DOHH2 (cell line): ENCODE measurements at regions not wholly inside any gene's neighbourhood (a gene's known extent, or its start where the extent isn't known, plus 50 kb on each side); places are given as distances from the start of the nearest gene placed in this dataset.

Experiments used
- H3F3A ChIP-seq: fragments of 200-600 bp; sonication (generic), shearing (Covaris generic); 2 replicates; pipeline ENCODE4 v1.6.0; 2016; ENCODE audit warnings: antibody characterized with exemption, mild to moderate bottlenecking; ENCODE audit not compliant: control insufficient read depth, insufficient read depth
- H3K27ac ChIP-seq: fragments of 200-600 bp; sonication (generic); 2 replicates; pipeline ENCODE4 v1.5.1; 2014; ENCODE audit warnings: low read depth, mild to moderate bottlenecking, low read length, moderate library complexity
- H3K27me3 ChIP-seq: fragments of 200-600 bp; sonication (generic); 2 replicates; pipeline ENCODE4 v1.6.1; 2014; ENCODE audit warnings: mild to moderate bottlenecking, low read length, mixed read lengths; ENCODE audit not compliant: control insufficient read depth
- H3K36me3 ChIP-seq: fragments of 200-600 bp; sonication (generic); 2 replicates; pipeline ENCODE4 v1.6.1; 2014; ENCODE audit warnings: mild to moderate bottlenecking, low read length, moderate library complexity, mixed read lengths; ENCODE audit not compliant: control insufficient read depth
- H3K4me1 ChIP-seq: fragments of 200-600 bp; sonication (generic); 2 replicates; pipeline ENCODE4 v1.6.1; 2014; ENCODE audit warnings: mild to moderate bottlenecking, low read length, mixed read lengths; ENCODE audit not compliant: control insufficient read depth
- H3K4me2 ChIP-seq: fragments of 200-600 bp; sonication (generic); 2 replicates; pipeline ENCODE4 v1.6.0; 2014; ENCODE audit warnings: mild to moderate bottlenecking, low read length, moderate library complexity
- H3K4me3 ChIP-seq: fragments of 200-600 bp; sonication (generic); 2 replicates; pipeline ENCODE4 v1.5.1; 2014; ENCODE audit warnings: mild to moderate bottlenecking, low read length, mixed read lengths
- H3K79me2 ChIP-seq: fragments of 200-600 bp; sonication (generic); 2 replicates; pipeline ENCODE4 v1.6.1; 2014; ENCODE audit warnings: mild to moderate bottlenecking, low read length, mixed read lengths; ENCODE audit not compliant: control insufficient read depth
- H3K9me2 ChIP-seq: fragments of 200-600 bp; sonication (generic); replicated peaks from 2 replicates; pipeline ENCODE4 v1.6.1; 2014; ENCODE audit warnings: mild to moderate bottlenecking, low read length, mixed read lengths; ENCODE audit not compliant: control insufficient read depth
- H3K9me3 ChIP-seq: fragments of 200-600 bp; sonication (generic); 2 replicates; pipeline ENCODE4 v1.6.1; 2014; ENCODE audit warnings: antibody characterized with exemption, low read length, mixed read lengths; ENCODE audit not compliant: control insufficient read depth, insufficient read depth
- H4K20me1 ChIP-seq: fragments of 200-600 bp; sonication (generic); 2 replicates; pipeline ENCODE4 v1.6.0; 2014; ENCODE audit warnings: low read depth, mild to moderate bottlenecking, antibody characterized with exemption, low read length, moderate library complexity; ENCODE audit not compliant: control insufficient read depth, insufficient read depth
- CTCF ChIP-seq: fragments of 200-600 bp; sonication (generic); IDR thresholded peaks from one replicate; pipeline ENCODE4 v1.5.1; 2014; ENCODE audit warnings: antibody characterized with exemption, mild to moderate bottlenecking, low read depth, low read length; ENCODE audit not compliant: poor library complexity, severe bottlenecking
- EZH2phosphoT487 ChIP-seq: fragments of 200-600 bp; sonication (generic); IDR thresholded peaks from 2 replicates; pipeline ENCODE4 v1.6.1; 2017; ENCODE audit warnings: borderline replicate concordance, mild to moderate bottlenecking, antibody characterized with exemption, low read length, moderate library complexity, mixed read lengths

DNA sequence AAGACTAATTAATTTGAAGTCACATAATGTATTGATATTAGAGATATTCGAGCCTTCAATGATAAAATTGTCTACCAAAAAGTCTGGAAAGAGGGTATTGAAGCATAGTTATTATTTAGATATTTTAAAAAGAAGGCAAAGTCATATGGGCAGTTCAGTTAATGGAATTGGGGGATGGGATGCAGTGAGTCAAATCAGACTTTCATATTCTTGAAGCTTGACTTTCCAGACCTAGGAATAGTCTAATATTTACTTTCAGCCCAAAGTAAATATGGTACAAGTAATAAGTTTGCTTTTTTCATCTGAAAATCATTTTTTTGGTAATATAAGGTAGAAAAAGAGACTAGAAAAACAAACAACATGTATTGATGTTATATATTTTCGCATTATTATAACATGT lies 2017.8 kb downstream of the C4orf33 start:
- TF ChIP-seq EZH2phosphoT487 = no peak
- TF ChIP-seq CTCF = no peak
- Histone ChIP-seq H3K79me2 (no peaks in the 10 kb centered on the region), H3K27ac (no peak overlapping the region), H3K9me3 (no peaks in the 10 kb centered on the region), H3K9me2 (no peaks in the 10 kb centered on the region), H3K27me3 (no peaks in the 10 kb centered on the region), H3K4me2 (no peak overlapping the region), H3K4me3 (no peak overlapping the region), H3F3A (no peaks in the 10 kb centered on the region), H4K20me1 (no peaks in the 10 kb centered on the region), H3K4me1 (no peaks in the 10 kb centered on the region), H3K36me3 (no peaks in the 10 kb centered on the region)

- no peak overlapping the region for H3K4me2 ChIP-seq
- H3K4me3 ChIP-seq = no peak overlapping the region
- H3K79me2 ChIP-seq = no peaks in the 10 kb centered on the region
- H3F3A ChIP-seq = no peaks in the 10 kb centered on the region
- no peaks in the 10 kb centered on the region for H4K20me1 ChIP-seq
- H3K9me3 ChIP-seq = no peaks in the 10 kb centered on the region
- TF ChIP-seq CTCF = no peak
- H3K36me3 ChIP-seq = no peaks in the 10 kb centered on the region
- H3K9me2 ChIP-seq = no peaks in the 10 kb centered on the region
- H3K27ac ChIP-seq = no peak overlapping the region
- H3K27me3 ChIP-seq = no peaks in the 10 kb centered on the region
- no peaks in the 10 kb centered on the region for H3K4me1 ChIP-seq
Measured at GRCh38 chr4:131119661-131120060, 2023.7 kb downstream of the C4orf33 start.

DNA sequence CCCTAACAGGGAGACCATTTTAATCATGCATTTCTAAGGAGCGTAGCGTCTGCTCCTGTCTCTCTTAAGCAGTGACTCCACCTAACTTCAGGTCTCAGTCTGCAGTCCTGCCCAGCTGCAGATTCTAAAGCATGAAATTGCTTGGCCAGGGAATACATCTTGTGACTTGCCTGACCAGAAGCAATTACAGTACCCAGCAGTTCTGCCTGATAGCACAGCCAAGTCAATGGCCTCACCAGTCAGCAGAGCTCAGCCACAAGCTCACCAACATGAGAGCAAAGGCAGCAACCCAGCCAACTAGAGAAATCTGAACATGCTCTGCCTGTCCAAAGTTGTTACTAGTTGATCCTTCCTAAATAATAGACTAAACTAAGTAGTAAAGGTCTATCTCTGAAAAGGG lies 2011.9 kb upstream of the PCDH10 start:
- Histone ChIP-seq H3K36me3 (no peaks in the 10 kb centered on the region), H3K27ac (no peak overlapping the region), H3K4me1 (no peaks in the 10 kb centered on the region), H3K4me2 (no peak overlapping the region), H3K79me2 (no peaks in the 10 kb centered on the region), H3F3A (no peaks in the 10 kb centered on the region), H3K9me3 (no peaks in the 10 kb centered on the region), H3K4me3 (no peak overlapping the region), H4K20me1 (no peaks in the 10 kb centered on the region), H3K27me3 (no peaks in the 10 kb centered on the region), H3K9me2 (no peaks in the 10 kb centered on the region)
- TF ChIP-seq EZH2phosphoT487 = no peak
- no peak for TF ChIP-seq CTCF

- no peak overlapping the region for H3K27ac ChIP-seq
- H3K27me3 ChIP-seq = no peaks in the 10 kb centered on the region
- no peaks in the 10 kb centered on the region for H3K9me3 ChIP-seq
- H3K4me1 ChIP-seq = no peaks in the 10 kb centered on the region
- TF ChIP-seq CTCF (no peak), EZH2phosphoT487 (no peak)
- H3F3A ChIP-seq = no peaks in the 10 kb centered on the region
- no peak overlapping the region for H3K4me2 ChIP-seq
- no peaks in the 10 kb centered on the region for H3K79me2 ChIP-seq
- H3K4me3 ChIP-seq = no peak overlapping the region
- no peaks in the 10 kb centered on the region for H4K20me1 ChIP-seq
- no peaks in the 10 kb centered on the region for H3K9me2 ChIP-seq
- H3K36me3 ChIP-seq = no peaks in the 10 kb centered on the region
Measured at GRCh38 chr4:131159261-131159660, 1989.8 kb upstream of the PCDH10 start.
